ENCODE measurements at regions not wholly inside any gene's neighbourhood (a gene's known extent, or its start where the extent isn't known, plus 50 kb on each side); places are given as distances from the start of the nearest gene placed in this dataset.

- no peak for DNase-seq (ENCODE audit: low read depth in 1 of 2, low spot score in 1 of 2)
- TF ChIP-seq CTCF (IDR thresholded peaks at IDR 0.05; ENCODE audit: low read depth, low read length), result no peak
These were observed 71.3 kb upstream of the CXCL14 start for GRCh38 chr5:135650081-135650480.

DNA sequence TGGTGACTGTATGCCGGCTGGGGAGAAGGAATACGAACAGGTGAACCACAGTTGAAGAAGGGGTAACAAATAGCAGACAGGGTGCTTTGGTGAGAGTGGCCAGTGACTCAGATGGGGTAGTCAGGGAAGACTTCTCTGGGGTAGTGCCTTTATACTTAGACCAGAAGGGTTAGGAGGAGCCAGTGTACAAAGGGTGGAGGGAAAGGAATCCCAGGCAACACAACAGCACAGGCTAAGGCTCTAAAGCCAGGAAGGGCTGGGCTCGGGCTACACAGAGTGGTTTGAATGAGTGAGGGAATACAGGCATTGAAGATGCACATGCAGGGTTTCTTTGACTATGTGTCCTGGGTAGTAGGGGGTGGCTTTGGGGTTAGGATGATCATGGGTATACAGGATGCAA, 70.6 kb upstream of the CXCL14 start:
- H3K27me3 ChIP-seq, result no peaks in the 10 kb centered on the region
- no peaks in the 10 kb centered on the region for H3K9me3 ChIP-seq (ENCODE audit: low read depth)
- no peak for TF ChIP-seq CTCF (IDR thresholded peaks at IDR 0.05; ENCODE audit: low read depth, low read length)
- DNase-seq (ENCODE audit: low read depth in 1 of 2, low spot score in 1 of 2), result no peak
- H3K4me3 ChIP-seq, result no peak overlapping the region
- H3K27ac ChIP-seq, result no peak overlapping the region
- H3K36me3 ChIP-seq, result no peaks in the 10 kb centered on the region
- no peaks in the 10 kb centered on the region for H3K4me1 ChIP-seq (ENCODE audit: low read depth)

More at GRCh38 chr5:135650081-135650480, 71.3 kb upstream of the CXCL14 start:
- Histone ChIP-seq H3K9me3 (ENCODE audit: low read depth) (no peaks in the 10 kb centered on the region), H3K36me3 (no peaks in the 10 kb centered on the region), H3K4me1 (ENCODE audit: low read depth) (no peaks in the 10 kb centered on the region), H3K27ac (no peak overlapping the region), H3K27me3 (no peaks in the 10 kb centered on the region), H3K4me3 (no peak overlapping the region)

DNA sequence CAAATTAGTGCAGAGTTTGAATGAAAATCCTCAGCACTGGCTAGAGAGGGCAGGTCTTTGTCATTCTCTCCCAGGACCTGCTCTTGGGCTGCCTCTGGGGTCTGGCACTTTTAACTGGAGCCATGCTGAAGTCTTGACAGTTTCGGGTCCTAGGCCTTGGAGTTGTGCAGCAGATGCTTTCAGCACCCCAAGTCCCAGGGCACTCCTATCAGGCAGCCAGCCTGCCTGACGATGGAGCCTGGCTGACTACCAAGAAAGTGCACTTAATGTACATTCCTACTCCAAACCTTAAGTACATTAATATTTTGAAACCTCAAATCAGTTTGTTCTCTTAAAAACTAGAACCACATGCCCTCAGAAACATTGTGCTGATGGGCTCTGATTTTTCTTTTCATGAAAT, 69.3 kb upstream of the CXCL14 start:
- no peaks in the 10 kb centered on the region for H3K36me3 ChIP-seq
- H3K4me3 ChIP-seq, result no peak overlapping the region

GRCh38 chr5:135645336-135646180, 66.8 kb upstream of the CXCL14 start:
- DNase-seq (ENCODE audit: low read depth in 1 of 2, low spot score in 1 of 2), result no peak
- Histone ChIP-seq H3K9me3 (ENCODE audit: low read depth) (no peaks in the 10 kb centered on the region), H3K4me1 (ENCODE audit: low read depth) (no peaks in the 10 kb centered on the region), H3K27me3 (no peaks in the 10 kb centered on the region), H3K27ac (no peak overlapping the region), H3K36me3 (no peaks in the 10 kb centered on the region), H3K4me3 (no peak overlapping the region)
- no peak for TF ChIP-seq CTCF (IDR thresholded peaks at IDR 0.05; ENCODE audit: low read depth, low read length)

More for the DNA sequence above, 69.3 kb upstream of the CXCL14 start:
- Histone ChIP-seq H3K4me1 (ENCODE audit: low read depth) (no peaks in the 10 kb centered on the region), H3K27me3 (no peaks in the 10 kb centered on the region), H3K9me3 (ENCODE audit: low read depth) (no peaks in the 10 kb centered on the region), H3K27ac (no peak overlapping the region)
- no peak for TF ChIP-seq CTCF (IDR thresholded peaks at IDR 0.05; ENCODE audit: low read depth, low read length)
- DNase-seq (ENCODE audit: low read depth in 1 of 2, low spot score in 1 of 2), result no peak

- no peak overlapping the region for H3K27ac ChIP-seq
- H3K4me1 ChIP-seq (ENCODE audit: low read depth), result no peaks in the 10 kb centered on the region
- no peak overlapping the region for H3K4me3 ChIP-seq
- TF ChIP-seq CTCF (IDR thresholded peaks at IDR 0.05; ENCODE audit: low read depth, low read length), result no peak
- no peaks in the 10 kb centered on the region for H3K36me3 ChIP-seq
- H3K27me3 ChIP-seq, result no peaks in the 10 kb centered on the region
- DNase-seq (ENCODE audit: low read depth in 1 of 2, low spot score in 1 of 2), result no peak
- H3K9me3 ChIP-seq (ENCODE audit: low read depth), result no peaks in the 10 kb centered on the region
These were observed 66.0 kb upstream of the CXCL14 start for GRCh38 chr5:135644816-135645215.
